ENCODE measurements at regions not wholly inside any gene's neighbourhood (a gene's known extent, or its start where the extent isn't known, plus 50 kb on each side); places are given as distances from the start of the nearest gene placed in this dataset.

GRCh38 chr3:177739461-177739860, 542.2 kb upstream of the TBL1XR1 start (continued):
- TF ChIP-seq CREB5 (CRISPR knock-in tag; IDR thresholded peaks at IDR 0.05; ENCODE audit: low read depth): no peak
- no peak for TF ChIP-seq ZNF70 (CRISPR knock-in tag; IDR thresholded peaks at IDR 0.05)
- TF ChIP-seq ZNF565 (CRISPR knock-in tag; conservative IDR thresholded peaks at IDR 0.05; ENCODE audit: low read depth): no peak
- TF ChIP-seq ARNTL (CRISPR knock-in tag; IDR thresholded peaks at IDR 0.05; ENCODE audit: borderline replicate concordance, low read depth): no peak
- TF ChIP-seq, protein P1, sequence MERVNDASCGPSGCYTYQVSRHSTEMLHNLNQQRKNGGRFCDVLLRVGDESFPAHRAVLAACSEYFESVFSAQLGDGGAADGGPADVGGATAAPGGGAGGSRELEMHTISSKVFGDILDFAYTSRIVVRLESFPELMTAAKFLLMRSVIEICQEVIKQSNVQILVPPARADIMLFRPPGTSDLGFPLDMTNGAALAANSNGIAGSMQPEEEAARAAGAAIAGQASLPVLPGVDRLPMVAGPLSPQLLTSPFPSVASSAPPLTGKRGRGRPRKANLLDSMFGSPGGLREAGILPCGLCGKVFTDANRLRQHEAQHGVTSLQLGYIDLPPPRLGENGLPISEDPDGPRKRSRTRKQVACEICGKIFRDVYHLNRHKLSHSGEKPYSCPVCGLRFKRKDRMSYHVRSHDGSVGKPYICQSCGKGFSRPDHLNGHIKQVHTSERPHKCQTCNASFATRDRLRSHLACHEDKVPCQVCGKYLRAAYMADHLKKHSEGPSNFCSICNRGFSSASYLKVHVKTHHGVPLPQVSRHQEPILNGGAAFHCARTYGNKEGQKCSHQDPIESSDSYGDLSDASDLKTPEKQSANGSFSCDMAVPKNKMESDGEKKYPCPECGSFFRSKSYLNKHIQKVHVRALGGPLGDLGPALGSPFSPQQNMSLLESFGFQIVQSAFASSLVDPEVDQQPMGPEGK (CRISPR knock-in tag; IDR thresholded peaks at IDR 0.05; ENCODE audit: borderline replicate concordance): no peak
- TF ChIP-seq TOX (CRISPR knock-in tag; IDR thresholded peaks at IDR 0.05; ENCODE audit: borderline replicate concordance): no peak
- no peak for TF ChIP-seq ZFP30 (CRISPR knock-in tag; IDR thresholded peaks at IDR 0.05)
- TF ChIP-seq PPARA (CRISPR knock-in tag; IDR thresholded peaks at IDR 0.05; ENCODE audit: borderline replicate concordance): no peak
- TF ChIP-seq OSR1 (CRISPR knock-in tag; IDR thresholded peaks at IDR 0.05): no peak
- no peak for TF ChIP-seq ESRRG (CRISPR knock-in tag; IDR thresholded peaks at IDR 0.05)

DNA sequence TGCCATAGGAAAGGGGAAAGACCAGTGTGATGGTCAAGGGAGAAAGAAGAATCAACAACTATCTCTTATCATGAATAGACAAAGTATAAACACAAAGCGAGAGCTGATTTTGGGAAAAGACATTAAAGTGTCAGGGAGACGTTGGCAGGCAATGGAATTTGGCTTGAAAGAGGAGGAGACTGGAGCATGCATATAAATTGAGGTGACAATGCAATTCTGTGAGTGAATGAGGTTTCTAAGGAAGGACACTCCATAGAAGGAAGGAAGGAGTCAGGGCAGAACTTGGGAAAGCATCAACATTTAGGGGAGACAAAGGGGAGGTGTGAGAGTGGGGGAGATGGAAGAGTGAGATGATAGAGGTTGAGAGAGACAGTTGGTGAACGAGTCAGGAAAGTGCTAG, 543.0 kb upstream of the TBL1XR1 start:
- TF ChIP-seq PPARA (CRISPR knock-in tag; IDR thresholded peaks at IDR 0.05; ENCODE audit: borderline replicate concordance): no peak
- TF ChIP-seq SNAI2 (CRISPR knock-in tag; IDR thresholded peaks at IDR 0.05): no peak
- no peak for TF ChIP-seq BACH2 (CRISPR knock-in tag; IDR thresholded peaks at IDR 0.05; ENCODE audit: borderline replicate concordance)
- no peak for TF ChIP-seq ZNF70 (CRISPR knock-in tag; IDR thresholded peaks at IDR 0.05)
- TF ChIP-seq, protein P1 (CRISPR knock-in tag; IDR thresholded peaks at IDR 0.05; ENCODE audit: borderline replicate concordance): no peak
- no peak for TF ChIP-seq ZNF565 (CRISPR knock-in tag; conservative IDR thresholded peaks at IDR 0.05; ENCODE audit: low read depth)
- no peak for TF ChIP-seq ZC3H10 (CRISPR knock-in tag; IDR thresholded peaks at IDR 0.05)
- TF ChIP-seq CSRNP3 (CRISPR knock-in tag; IDR thresholded peaks at IDR 0.05): no peak
- TF ChIP-seq ZFP30 (CRISPR knock-in tag; IDR thresholded peaks at IDR 0.05): no peak
- TF ChIP-seq, protein P2, sequence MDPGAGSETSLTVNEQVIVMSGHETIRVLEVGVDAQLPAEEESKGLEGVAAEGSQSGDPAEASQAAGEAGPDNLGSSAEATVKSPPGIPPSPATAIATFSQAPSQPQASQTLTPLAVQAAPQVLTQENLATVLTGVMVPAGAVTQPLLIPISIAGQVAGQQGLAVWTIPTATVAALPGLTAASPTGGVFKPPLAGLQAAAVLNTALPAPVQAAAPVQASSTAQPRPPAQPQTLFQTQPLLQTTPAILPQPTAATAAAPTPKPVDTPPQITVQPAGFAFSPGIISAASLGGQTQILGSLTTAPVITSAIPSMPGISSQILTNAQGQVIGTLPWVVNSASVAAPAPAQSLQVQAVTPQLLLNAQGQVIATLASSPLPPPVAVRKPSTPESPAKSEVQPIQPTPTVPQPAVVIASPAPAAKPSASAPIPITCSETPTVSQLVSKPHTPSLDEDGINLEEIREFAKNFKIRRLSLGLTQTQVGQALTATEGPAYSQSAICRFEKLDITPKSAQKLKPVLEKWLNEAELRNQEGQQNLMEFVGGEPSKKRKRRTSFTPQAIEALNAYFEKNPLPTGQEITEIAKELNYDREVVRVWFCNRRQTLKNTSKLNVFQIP (CRISPR knock-in tag; IDR thresholded peaks at IDR 0.05; ENCODE audit: borderline replicate concordance, low read depth): no peak
- no peak for TF ChIP-seq GLIS3 (CRISPR knock-in tag; IDR thresholded peaks at IDR 0.05)
- TF ChIP-seq RARB (CRISPR knock-in tag; IDR thresholded peaks at IDR 0.05): no peak
- no peak for TF ChIP-seq ESRRG (CRISPR knock-in tag; IDR thresholded peaks at IDR 0.05)
- no peak for TF ChIP-seq ISL1 (CRISPR knock-in tag; IDR thresholded peaks at IDR 0.05)
- no peak for TF ChIP-seq TCF4 (CRISPR knock-in tag; IDR thresholded peaks at IDR 0.05; ENCODE audit: borderline replicate concordance)
- no peak for TF ChIP-seq TOX (CRISPR knock-in tag; IDR thresholded peaks at IDR 0.05; ENCODE audit: borderline replicate concordance)
- TF ChIP-seq ZNF8 (CRISPR knock-in tag; IDR thresholded peaks at IDR 0.05): no peak
- no peak for TF ChIP-seq CSDC2 (CRISPR knock-in tag; IDR thresholded peaks at IDR 0.05)
- TF ChIP-seq, protein P3, sequence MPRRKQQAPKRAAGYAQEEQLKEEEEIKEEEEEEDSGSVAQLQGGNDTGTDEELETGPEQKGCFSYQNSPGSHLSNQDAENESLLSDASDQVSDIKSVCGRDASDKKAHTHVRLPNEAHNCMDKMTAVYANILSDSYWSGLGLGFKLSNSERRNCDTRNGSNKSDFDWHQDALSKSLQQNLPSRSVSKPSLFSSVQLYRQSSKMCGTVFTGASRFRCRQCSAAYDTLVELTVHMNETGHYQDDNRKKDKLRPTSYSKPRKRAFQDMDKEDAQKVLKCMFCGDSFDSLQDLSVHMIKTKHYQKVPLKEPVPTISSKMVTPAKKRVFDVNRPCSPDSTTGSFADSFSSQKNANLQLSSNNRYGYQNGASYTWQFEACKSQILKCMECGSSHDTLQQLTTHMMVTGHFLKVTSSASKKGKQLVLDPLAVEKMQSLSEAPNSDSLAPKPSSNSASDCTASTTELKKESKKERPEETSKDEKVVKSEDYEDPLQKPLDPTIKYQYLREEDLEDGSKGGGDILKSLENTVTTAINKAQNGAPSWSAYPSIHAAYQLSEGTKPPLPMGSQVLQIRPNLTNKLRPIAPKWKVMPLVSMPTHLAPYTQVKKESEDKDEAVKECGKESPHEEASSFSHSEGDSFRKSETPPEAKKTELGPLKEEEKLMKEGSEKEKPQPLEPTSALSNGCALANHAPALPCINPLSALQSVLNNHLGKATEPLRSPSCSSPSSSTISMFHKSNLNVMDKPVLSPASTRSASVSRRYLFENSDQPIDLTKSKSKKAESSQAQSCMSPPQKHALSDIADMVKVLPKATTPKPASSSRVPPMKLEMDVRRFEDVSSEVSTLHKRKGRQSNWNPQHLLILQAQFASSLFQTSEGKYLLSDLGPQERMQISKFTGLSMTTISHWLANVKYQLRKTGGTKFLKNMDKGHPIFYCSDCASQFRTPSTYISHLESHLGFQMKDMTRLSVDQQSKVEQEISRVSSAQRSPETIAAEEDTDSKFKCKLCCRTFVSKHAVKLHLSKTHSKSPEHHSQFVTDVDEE (CRISPR knock-in tag; IDR thresholded peaks at IDR 0.05): no peak
- no peak for TF ChIP-seq ZFP3 (CRISPR knock-in tag; IDR thresholded peaks at IDR 0.05)
- ATAC-seq: no peak

Measured in SK-N-SH treated with all-trans-retinoic acid at 6 μM for 48 hours (cell line).